ENCODE measurements at regions not wholly inside any gene's neighbourhood (a gene's known extent, or its start where the extent isn't known, plus 50 kb on each side); places are given as distances from the start of the nearest gene placed in this dataset.
"Not testable (repeated sequence)": the region's sequence is repeated elsewhere in the genome, so short reads cannot be mapped to it uniquely, and the experiment has no call there.

DNA sequence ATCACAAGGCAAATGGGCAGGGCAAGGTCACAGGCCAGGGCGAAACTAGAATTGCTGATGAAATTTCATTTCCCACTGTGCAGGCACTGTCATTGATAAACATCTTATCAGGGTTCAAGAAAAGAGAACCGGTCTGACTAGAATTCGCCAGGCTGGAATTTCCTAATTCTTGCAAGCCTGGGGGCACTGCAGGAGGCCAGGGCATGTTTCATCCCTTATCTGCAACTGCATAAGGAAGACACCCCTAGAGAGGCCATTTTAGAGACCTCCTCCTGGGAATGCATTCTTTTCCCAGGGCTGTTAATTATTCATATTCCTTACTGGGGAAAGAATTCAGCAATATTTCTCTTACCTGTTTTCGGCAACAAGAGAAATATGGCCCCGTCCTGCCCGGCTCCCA is 266.2 kb upstream of the CYLC2 start:
- DNase-seq (ENCODE audit: low spot score): no peak

- DNase-seq (ENCODE audit: low spot score): no peak
Observed at GRCh38 chr9:102714184-102714583, 280.9 kb upstream of the CYLC2 start.

DNA sequence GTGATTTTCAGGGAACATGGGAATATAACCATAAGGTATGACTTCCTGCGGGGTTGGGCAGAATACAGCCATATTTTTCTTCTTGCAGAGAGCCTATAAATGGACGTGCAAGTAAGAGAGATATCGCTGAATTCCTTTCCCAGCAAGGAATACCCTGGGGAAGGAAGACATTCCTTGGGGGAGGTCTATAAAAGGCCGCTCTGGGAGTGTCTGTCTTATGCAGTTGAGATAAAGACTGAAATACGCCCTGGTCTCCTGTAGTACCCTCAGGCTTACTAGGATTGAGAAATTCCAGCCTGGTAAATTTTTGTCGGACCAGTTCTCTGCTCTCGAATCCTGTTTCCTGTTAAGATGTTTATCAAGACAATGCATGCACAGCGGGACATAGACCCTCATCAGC is 282.2 kb upstream of the CYLC2 start:
- not testable (repeated sequence) for DNase-seq (ENCODE audit: low spot score)

DNA sequence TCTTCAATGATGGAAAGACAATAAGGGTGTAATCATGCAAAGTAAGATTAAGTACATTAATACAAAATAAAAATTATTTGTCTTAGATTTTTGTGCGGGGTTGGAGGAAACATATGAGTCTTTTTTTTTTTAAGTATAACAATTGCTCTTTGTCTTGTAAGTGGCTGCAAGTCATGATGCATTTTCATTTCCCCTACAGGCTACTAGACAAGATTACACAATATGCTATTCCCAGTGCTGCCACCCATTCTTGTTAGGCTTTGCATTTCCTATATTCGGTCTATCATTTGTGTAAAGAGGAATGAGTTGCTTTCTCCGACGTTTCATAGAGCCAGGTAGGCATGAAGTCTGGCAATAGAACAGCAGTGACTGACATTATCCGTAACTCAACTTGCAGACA is 294.2 kb upstream of the CYLC2 start:
- no peak for DNase-seq (ENCODE audit: low spot score)

- DNase-seq (ENCODE audit: low spot score): no peak
Observed at GRCh38 chr9:102669220-102669619, 325.9 kb upstream of the CYLC2 start.

DNA sequence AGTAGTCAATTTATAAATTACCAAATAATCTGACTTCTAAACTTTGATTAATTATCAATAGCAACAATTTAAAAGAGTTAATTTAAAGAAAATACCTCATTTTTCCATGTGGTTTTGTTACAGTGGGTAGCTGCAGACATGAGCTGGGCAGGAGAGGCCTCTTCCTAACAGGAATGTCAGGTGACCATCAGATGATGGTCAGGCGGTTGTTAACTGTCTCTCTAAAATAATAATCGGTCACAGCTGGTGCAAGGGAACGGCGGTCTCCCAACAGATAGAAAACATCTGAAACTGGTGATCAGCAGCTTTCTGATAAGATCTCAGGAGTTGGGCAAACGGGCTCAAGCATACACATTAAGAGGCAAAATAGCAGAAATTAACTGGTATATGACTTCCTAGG is 342.7 kb upstream of the CYLC2 start:
- no peak for DNase-seq (ENCODE audit: low spot score)

DNA sequence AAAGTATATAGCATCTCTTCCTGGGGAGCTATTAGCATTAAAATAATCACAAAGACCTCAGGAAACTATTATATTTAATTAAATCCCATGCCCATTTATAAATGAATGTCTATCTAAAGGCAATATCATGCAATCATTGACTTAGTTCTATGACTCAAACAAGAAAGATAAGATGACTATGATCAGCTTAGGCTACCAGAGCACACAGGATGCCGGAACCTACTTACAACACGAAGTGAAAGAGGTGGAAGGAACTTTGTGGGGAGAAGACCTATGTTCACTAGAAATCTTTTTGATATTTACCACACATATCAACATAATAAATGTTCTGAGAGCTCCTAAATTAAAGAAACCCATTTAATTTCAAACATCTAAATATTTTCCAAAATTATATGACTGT is 344.2 kb upstream of the CYLC2 start:
- no peak for DNase-seq (ENCODE audit: low spot score)

GRCh38 chr9:102642651-102643050 is 352.5 kb upstream of the CYLC2 start:
- no peak for DNase-seq (ENCODE audit: low spot score)

- DNase-seq (ENCODE audit: low spot score): no peak
Observed at GRCh38 chr9:102631559-102631958, 363.6 kb upstream of the CYLC2 start.

GRCh38 chr9:102609461-102609860 is 385.7 kb upstream of the CYLC2 start:
- DNase-seq (ENCODE audit: low spot score): no peak

- not testable (repeated sequence) for DNase-seq (ENCODE audit: low spot score)
Observed at GRCh38 chr9:102603198-102604195, 391.6 kb upstream of the CYLC2 start.

DNA sequence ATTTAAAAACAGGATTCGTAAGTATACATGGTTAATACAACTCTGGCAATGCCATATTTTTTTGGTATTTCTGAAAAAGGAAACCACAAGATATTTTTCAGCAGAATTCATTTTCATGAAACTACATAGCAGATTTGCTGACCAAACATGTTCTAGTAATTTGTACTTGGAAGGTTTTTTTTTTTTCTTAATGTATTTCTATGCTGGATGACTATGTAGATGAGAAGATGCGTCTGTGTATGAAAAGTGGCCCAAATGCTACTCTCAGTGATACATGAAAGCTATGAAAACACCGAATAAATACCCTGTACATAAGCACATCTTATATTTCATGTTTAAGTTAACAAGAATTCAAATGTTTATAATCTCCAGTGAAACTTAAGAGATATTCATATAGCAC is 400.9 kb upstream of the CYLC2 start:
- no peak for DNase-seq (ENCODE audit: low spot score)

GRCh38 chr9:102587281-102587680 is 407.9 kb upstream of the CYLC2 start:
- no peak for DNase-seq (ENCODE audit: low spot score)

DNA sequence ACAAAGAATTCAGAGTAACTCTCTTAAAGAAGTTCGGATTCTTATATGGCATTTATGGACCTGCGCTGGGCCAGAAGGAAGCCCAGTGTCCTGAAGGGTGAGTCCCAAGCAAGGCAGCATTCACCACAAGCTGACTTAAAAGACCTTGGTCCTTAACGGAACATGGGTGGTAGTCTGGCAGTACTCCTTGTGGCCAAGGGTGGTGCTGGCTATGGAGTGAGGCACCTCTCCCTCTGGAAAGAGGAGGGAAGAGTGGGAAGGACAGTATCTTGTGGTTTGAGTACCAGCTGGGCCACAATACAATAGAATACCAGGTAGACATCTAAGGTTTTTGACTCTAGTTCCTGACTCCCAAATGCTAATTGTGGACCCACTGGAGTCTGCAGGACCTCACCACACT is 425.7 kb upstream of the CYLC2 start:
- DNase-seq (ENCODE audit: low spot score): no peak

DNA sequence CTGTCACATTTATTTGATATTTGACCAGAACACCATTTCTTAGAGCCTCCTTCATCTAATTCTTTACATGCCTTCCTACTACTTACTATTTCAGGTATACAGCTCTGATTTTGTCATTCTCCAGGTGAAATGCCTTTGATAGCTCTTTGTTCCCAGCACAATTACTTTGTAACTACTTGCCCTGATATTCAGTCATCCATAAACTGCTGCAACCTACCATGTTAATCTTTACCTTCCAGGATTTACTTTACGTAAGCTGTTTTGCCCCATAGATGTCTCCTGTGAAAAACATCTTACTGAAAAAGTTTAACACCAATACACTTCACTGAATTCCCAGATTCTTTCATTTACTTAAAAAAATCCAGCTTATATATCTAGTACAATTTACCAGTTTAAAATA is 443.8 kb upstream of the CYLC2 start:
- no peak for DNase-seq (ENCODE audit: low spot score)

- DNase-seq (ENCODE audit: low spot score): no peak
Observed at GRCh38 chr9:102550886-102551285, 444.2 kb upstream of the CYLC2 start.

DNA sequence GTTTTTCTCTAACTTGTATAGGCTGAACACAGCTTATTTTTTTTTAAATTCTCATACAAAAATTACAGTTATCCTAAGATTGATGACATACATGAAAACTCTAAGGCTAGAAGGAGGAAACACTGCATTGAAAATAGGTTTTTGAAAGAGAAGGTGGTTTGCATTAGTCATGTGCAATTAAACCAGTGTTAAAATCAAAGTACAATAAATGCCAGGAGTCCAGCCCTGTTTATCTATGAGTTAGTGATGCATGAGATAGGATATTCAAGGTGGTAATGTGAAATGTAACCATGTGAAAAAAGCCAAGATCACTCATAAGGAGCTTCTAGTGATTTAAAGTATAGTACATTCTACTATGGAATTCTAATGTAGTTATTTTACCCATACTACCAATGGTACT is 444.9 kb upstream of the CYLC2 start:
- DNase-seq (ENCODE audit: low spot score): no peak

GRCh38 chr9:102534031-102534430 is 461.1 kb upstream of the CYLC2 start:
- DNase-seq (ENCODE audit: low spot score): no peak

DNA sequence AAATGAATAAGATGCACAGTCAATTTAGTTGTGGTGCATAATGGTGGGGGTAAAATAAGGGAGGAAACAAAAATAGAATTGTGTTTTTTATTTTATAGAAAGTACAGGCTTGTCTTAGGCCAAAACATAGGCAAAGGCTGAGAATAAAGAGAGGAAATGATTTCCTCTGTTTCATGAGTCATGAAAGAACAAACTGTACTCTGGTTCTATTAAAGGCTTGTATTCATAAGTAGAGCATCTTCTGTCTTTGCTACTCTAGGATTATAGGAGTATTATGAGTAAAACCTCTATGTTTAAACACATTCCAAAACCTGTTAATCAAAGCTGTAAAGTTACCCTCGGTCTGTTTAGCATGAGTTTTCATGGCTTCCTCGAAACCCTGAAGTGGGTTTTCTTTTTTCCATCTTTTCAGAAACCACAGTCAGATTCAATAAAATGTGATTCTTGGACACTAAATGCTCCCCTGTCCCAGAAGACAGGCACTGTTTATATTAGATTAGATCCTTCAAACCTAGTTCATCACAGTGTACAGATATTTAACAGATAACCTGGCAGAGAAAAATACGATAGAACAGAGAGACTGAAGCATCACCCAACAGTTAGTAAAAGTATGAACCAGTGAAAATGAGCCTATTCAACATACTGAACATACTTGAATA is 473.9 kb upstream of the CYLC2 start:
- DNase-seq (ENCODE audit: low spot score): no peak

- DNase-seq (ENCODE audit: low spot score): no peak
Observed at GRCh38 chr9:102519423-102519822, 475.7 kb upstream of the CYLC2 start.

GRCh38 chr9:102518324-102518723 is 476.8 kb upstream of the CYLC2 start:
- no peak for DNase-seq (ENCODE audit: low spot score)

GRCh38 chr9:102514541-102514940 is 480.6 kb upstream of the CYLC2 start:
- no peak for DNase-seq (ENCODE audit: low spot score)

GRCh38 chr9:102507044-102507687 is 488.0 kb upstream of the CYLC2 start:
- no peak for DNase-seq (ENCODE audit: low spot score)

Data from HuH-7.5 (cell line).